Erythroblast (primary cell): ENCODE measurements at regions not wholly inside any gene's neighbourhood (a gene's known extent, or its start where the extent isn't known, plus 50 kb on each side); places are given as distances from the start of the nearest gene placed in this dataset.

Experiments
- GATA1 ChIP-seq: IDR thresholded peaks from 2 replicates; pipeline ENCODE4 v1.6.1; 2011; ENCODE audit warnings: low read depth, mild to moderate bottlenecking, control low read depth, low read length, moderate library complexity
- POLR2A ChIP-seq: IDR thresholded peaks from 2 replicates; pipeline ENCODE4 v1.6.1; 2011; ENCODE audit warnings: mild to moderate bottlenecking, low read length

DNA sequence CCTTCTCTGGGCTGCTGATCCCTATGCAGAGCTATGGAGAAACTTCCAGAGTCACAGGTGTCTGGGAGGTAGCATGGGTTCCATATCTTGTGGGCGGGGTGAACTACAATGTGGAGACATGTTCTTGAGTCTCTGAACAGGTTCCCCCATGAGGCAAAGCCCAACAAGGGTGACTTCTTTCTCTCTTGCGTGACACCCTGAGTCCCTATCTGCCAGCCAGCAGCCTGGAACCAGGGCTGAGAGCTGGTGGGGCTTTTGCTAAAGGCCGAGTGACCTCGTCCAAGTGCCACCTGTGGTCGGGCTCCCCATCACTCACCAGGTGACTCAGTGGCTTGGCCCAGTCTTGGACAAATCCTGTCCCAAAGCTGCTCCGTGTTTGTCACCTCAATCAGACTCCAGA, 88.0 kb upstream of the ZNF536 start:
- TF ChIP-seq POLR2A (no peak), GATA1 (no peak)
